Gastrocnemius medialis (tissue), 4 donors: ENCODE measurements at regions not wholly inside any gene's neighbourhood (a gene's known extent, or its start where the extent isn't known, plus 50 kb on each side); places are given as distances from the start of the nearest gene placed in this dataset.

Source experiments
- CTCF ChIP-seq, 5 experiments: fragments of 450-650 bp in 3 of 5; fragments of 200-600 bp in 2 of 5; sonication (generic) in 2 of 5; IDR thresholded peaks in 4 of 5; conservative IDR thresholded peaks in 1 of 5; 1 replicate in 4 of 5; 2 replicates in 1 of 5; pipeline ENCODE4 v1.5.1; 2016 to 2019; ENCODE audit warnings: antibody characterized with exemption in 5 of 5, mild to moderate bottlenecking in 3 of 5, moderate library complexity in 3 of 5
- POLR2A ChIP-seq, 2 donors: fragments of 450-650 bp; IDR thresholded peaks; one replicate each; pipeline ENCODE4 v1.6.1; 2017; ENCODE audit warnings: antibody characterized with exemption in 2 of 2, mild to moderate bottlenecking in 2 of 2, moderate library complexity in 2 of 2

GRCh38 chr6:44682280-44682679, 294.8 kb downstream of the CDC5L start:
- no peak for TF ChIP-seq CTCF (IDR thresholded peaks at IDR 0.05 in 4 of 5, conservative IDR thresholded peaks at IDR 0.05 in 1 of 5)
- no peak for TF ChIP-seq POLR2A (IDR thresholded peaks at IDR 0.05)
